Epithelial cell of esophagus (primary cell): ENCODE measurements at regions not wholly inside any gene's neighbourhood (a gene's known extent, or its start where the extent isn't known, plus 50 kb on each side); places are given as distances from the start of the nearest gene placed in this dataset.

ENCODE experiments used
- DNase-seq: peaks from one replicate; pipeline ENCODE4 v3.0.0; 2010; ENCODE audit warnings: low read depth
- H3K4me3 ChIP-seq: 2 replicates; pipeline ENCODE4 v1.5.1; 2011; ENCODE audit warnings: mild to moderate bottlenecking, low read length, control low read depth
- CTCF ChIP-seq: IDR thresholded peaks from 2 replicates; pipeline ENCODE4 v1.5.1; 2011; ENCODE audit warnings: low read depth, mild to moderate bottlenecking, low read length, control low read depth, inconsistent platforms; ENCODE audit not compliant: insufficient read depth; ENCODE audit errors: missing control alignments

GRCh38 chr9:89655990-89656657 lies 51.3 kb downstream of the GADD45G start:
- no peak for TF ChIP-seq CTCF
- no peak for DNase-seq
- no peak overlapping the region for H3K4me3 ChIP-seq

- TF ChIP-seq CTCF = no peak
- H3K4me3 ChIP-seq = no peak overlapping the region
- DNase-seq = no peak
Observed at GRCh38 chr9:89657295-89657694, 52.5 kb downstream of the GADD45G start.

- no peak for TF ChIP-seq CTCF
- no peak for DNase-seq
- no peak overlapping the region for H3K4me3 ChIP-seq
Observed at GRCh38 chr9:89657765-89658164, 53.0 kb downstream of the GADD45G start.

- H3K4me3 ChIP-seq = no peak overlapping the region
- no peak for DNase-seq
Observed at GRCh38 chr9:89658401-89658800, 53.6 kb downstream of the GADD45G start.

GRCh38 chr9:89658931-89659330 lies 54.1 kb downstream of the GADD45G start:
- DNase-seq = no peak
- H3K4me3 ChIP-seq = no peak overlapping the region
- no peak for TF ChIP-seq CTCF

More at GRCh38 chr9:89658401-89658800, 53.6 kb downstream of the GADD45G start:
- no peak for TF ChIP-seq CTCF

GRCh38 chr9:89659473-89659872 lies 54.7 kb downstream of the GADD45G start:
- H3K4me3 ChIP-seq = no peak overlapping the region
- no peak for DNase-seq
- no peak for TF ChIP-seq CTCF
